ENCODE measurements at regions not wholly inside any gene's neighbourhood (a gene's known extent, or its start where the extent isn't known, plus 50 kb on each side); places are given as distances from the start of the nearest gene placed in this dataset.
"Not testable (repeated sequence)": the region's sequence is repeated elsewhere in the genome, so short reads cannot be mapped to it uniquely, and the experiment has no call there.

GRCh38 chr5:87529486-87530076 lies 116.9 kb upstream of the CCNH start:
- no peak for TF ChIP-seq CTCF (IDR thresholded peaks at IDR 0.05; ENCODE audit: borderline replicate concordance, insufficient read depth, low read depth, low read length)
- H3K4me3 ChIP-seq (ENCODE audit: low read depth, low read length) = no peak overlapping the region

GRCh38 chr5:87526131-87526530 lies 113.4 kb upstream of the CCNH start:
- H3K4me3 ChIP-seq (ENCODE audit: low read depth, low read length) = no peak overlapping the region
- TF ChIP-seq CTCF (IDR thresholded peaks at IDR 0.05; ENCODE audit: borderline replicate concordance, insufficient read depth, low read depth, low read length) = no peak

GRCh38 chr5:87524217-87524616 lies 111.5 kb upstream of the CCNH start:
- no peak for TF ChIP-seq CTCF (IDR thresholded peaks at IDR 0.05; ENCODE audit: borderline replicate concordance, insufficient read depth, low read depth, low read length)
- no peak overlapping the region for H3K4me3 ChIP-seq (ENCODE audit: low read depth, low read length)

- not testable (repeated sequence) for H3K4me3 ChIP-seq (ENCODE audit: low read depth, low read length)
Measured at GRCh38 chr5:87511778-87512177, 99.0 kb upstream of the CCNH start.

GRCh38 chr5:87503004-87503403 lies 90.3 kb upstream of the CCNH start:
- H3K4me3 ChIP-seq (ENCODE audit: low read depth, low read length) = no peak overlapping the region
- TF ChIP-seq CTCF (IDR thresholded peaks at IDR 0.05; ENCODE audit: borderline replicate concordance, insufficient read depth, low read depth, low read length) = no peak

GRCh38 chr5:87499478-87500410 lies 87.0 kb upstream of the CCNH start:
- H3K4me3 ChIP-seq (ENCODE audit: low read depth, low read length) = no peak overlapping the region
- no peak for TF ChIP-seq CTCF (IDR thresholded peaks at IDR 0.05; ENCODE audit: borderline replicate concordance, insufficient read depth, low read depth, low read length)
